ENCODE measurements at regions not wholly inside any gene's neighbourhood (a gene's known extent, or its start where the extent isn't known, plus 50 kb on each side); places are given as distances from the start of the nearest gene placed in this dataset.

DNA sequence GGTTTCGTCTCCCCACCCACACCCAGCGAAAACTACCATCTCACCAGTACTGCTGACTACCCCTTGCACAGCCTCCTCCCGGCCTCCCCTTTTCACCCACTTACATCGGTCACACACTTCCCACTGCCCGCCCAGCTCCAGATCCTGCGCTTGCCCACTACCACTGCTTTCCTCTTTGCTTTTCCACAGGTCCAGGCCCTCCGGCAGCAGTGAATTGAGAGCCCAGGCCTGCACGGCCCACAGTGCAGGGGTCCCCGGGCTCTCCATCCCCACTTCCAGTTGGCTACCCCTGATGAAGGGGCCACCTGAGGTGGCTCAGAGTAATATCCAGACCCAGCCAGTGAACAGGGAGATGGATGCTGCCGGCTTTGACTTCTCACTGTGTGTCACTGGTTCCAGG is 120.2 kb upstream of the FSTL4 start:
- Mint-ChIP-seq H3K27ac (no peak overlapping the region), H3K27me3 (peaks cover 14% of the 10 kb centered on the region), H3K4me3 (no peak overlapping the region), H3K4me1 (no peaks in the 10 kb centered on the region), H3K36me3 (no peaks in the 10 kb centered on the region), H3K9me3 (peaks cover 3% of the 10 kb centered on the region)
- POLR2A ChIA-PET, result no interaction called here
- DNase-seq (no peak), ATAC-seq (ENCODE audit: low read depth) (no peak)

DNA sequence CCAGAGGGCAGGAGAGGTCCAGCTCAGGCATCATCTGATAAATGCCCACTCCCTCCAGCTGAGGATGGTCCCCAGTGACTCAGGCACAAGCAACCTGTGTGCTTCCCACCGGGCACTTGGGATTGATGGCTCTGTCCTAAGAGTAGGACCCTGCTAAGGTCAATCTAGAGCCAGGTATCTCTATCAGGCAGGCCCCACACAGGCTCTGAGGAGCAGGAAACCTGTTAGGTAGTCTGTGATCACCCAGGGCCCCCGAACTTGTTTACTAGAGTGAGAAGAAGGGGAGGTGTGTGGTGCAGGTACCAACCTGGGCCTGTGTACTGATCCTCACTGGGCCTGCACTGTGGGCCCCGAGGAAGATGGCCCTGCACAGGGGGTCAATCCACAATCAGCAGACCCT is 119.6 kb upstream of the FSTL4 start:
- Mint-ChIP-seq H3K36me3 (no peaks in the 10 kb centered on the region), H3K4me1 (no peaks in the 10 kb centered on the region), H3K27ac (no peak overlapping the region), H3K27me3 (peaks cover 19% of the 10 kb centered on the region), H3K4me3 (no peak overlapping the region), H3K9me3 (peaks cover 3% of the 10 kb centered on the region)
- ATAC-seq (ENCODE audit: low read depth) (no peak), DNase-seq (no peak)
- POLR2A ChIA-PET, result no interaction called here

GRCh38 chr5:133730866-133731265 is 118.5 kb upstream of the FSTL4 start:
- no peaks in the 10 kb centered on the region for H3K36me3 Mint-ChIP-seq
- no peak overlapping the region for H3K4me3 Mint-ChIP-seq
- POLR2A ChIA-PET, result no interaction called here
- DNase-seq (no peak), ATAC-seq (ENCODE audit: low read depth) (no peak)
- peaks cover 19% of the 10 kb centered on the region for H3K27me3 Mint-ChIP-seq
- no peaks in the 10 kb centered on the region for H3K4me1 Mint-ChIP-seq
- H3K9me3 Mint-ChIP-seq, result peaks cover 3% of the 10 kb centered on the region
- no peak overlapping the region for H3K27ac Mint-ChIP-seq

DNA sequence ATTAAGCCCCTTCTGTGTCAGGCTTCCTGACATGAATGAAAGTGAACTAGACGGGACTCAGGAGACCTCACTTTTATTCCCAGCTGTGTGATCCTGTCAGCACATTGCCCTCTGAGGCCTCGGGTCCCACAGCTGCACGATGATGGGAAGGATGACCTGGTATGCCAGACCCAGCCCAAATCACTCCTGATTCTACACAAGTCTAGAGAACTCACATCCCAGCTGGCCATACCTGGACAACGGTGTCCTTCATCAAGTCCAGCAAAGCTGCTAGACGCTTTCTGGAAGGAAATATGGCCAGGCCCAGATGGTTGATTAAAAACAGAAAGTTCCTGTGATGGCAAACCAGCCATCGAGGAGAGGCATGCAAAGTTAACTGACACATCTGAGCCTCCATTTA is 118.0 kb upstream of the FSTL4 start:
- Mint-ChIP-seq H3K4me3 (no peak overlapping the region), H3K4me1 (no peaks in the 10 kb centered on the region), H3K9me3 (peaks cover 3% of the 10 kb centered on the region), H3K27ac (no peak overlapping the region), H3K36me3 (no peaks in the 10 kb centered on the region), H3K27me3 (peaks cover 19% of the 10 kb centered on the region)
- ATAC-seq (ENCODE audit: low read depth) (no peak), DNase-seq (no peak)
- POLR2A ChIA-PET, result no interaction called here

- ATAC-seq (ENCODE audit: low read depth) (no peak), DNase-seq (no peak)
- Mint-ChIP-seq H3K36me3 (no peaks in the 10 kb centered on the region), H3K4me1 (no peaks in the 10 kb centered on the region), H3K27ac (no peak overlapping the region), H3K27me3 (peaks cover 18% of the 10 kb centered on the region), H3K9me3 (peaks cover 3% of the 10 kb centered on the region), H3K4me3 (no peak overlapping the region)
- POLR2A ChIA-PET, result no interaction called here
Measured at GRCh38 chr5:133729800-133730199, 117.5 kb upstream of the FSTL4 start.

DNA sequence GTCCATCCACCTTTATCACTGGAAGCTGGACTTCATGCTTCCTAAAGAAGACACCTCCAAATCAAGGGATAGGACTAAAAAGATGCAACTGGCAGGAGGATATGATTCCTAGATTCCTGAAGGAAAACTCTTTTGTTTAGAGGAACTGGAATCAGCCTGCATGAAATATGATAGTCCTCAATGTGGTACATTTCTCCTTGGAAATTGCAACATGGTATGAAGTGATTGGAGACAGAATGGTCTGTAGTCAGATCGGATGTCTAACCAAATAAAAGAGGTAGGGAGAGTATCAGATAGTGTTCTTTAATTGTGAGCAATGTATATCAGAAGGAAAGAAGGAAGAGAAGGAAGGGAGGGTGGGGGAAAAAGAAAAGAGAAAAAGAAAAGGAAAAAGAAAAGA is 116.1 kb upstream of the FSTL4 start:
- Mint-ChIP-seq H3K27me3 (peaks cover 15% of the 10 kb centered on the region), H3K4me1 (no peaks in the 10 kb centered on the region), H3K4me3 (no peak overlapping the region), H3K9me3 (peaks cover 3% of the 10 kb centered on the region), H3K36me3 (no peaks in the 10 kb centered on the region), H3K27ac (no peak overlapping the region)
- DNase-seq (no peak), ATAC-seq (ENCODE audit: low read depth) (no peak)
- POLR2A ChIA-PET, result no interaction called here

- Mint-ChIP-seq H3K4me1 (no peaks in the 10 kb centered on the region), H3K9me3 (peaks cover 7% of the 10 kb centered on the region), H3K36me3 (no peaks in the 10 kb centered on the region), H3K27ac (no peak overlapping the region), H3K27me3 (peaks cover 16% of the 10 kb centered on the region), H3K4me3 (no peak overlapping the region)
- no peak for ATAC-seq (ENCODE audit: low read depth)
- no peak for DNase-seq
- POLR2A ChIA-PET, result no interaction called here
Measured at GRCh38 chr5:133727636-133728035, 115.3 kb upstream of the FSTL4 start.

- Mint-ChIP-seq H3K4me1 (no peaks in the 10 kb centered on the region), H3K27ac (no peak overlapping the region), H3K4me3 (no peak overlapping the region), H3K27me3 (peaks cover 23% of the 10 kb centered on the region), H3K9me3 (peaks cover 13% of the 10 kb centered on the region), H3K36me3 (no peaks in the 10 kb centered on the region)
- ATAC-seq (ENCODE audit: low read depth) (no peak), DNase-seq (no peak)
- POLR2A ChIA-PET, result no interaction called here
Measured at GRCh38 chr5:133723651-133724366, 111.5 kb upstream of the FSTL4 start.

GRCh38 chr5:133723126-133723525 is 110.8 kb upstream of the FSTL4 start:
- no peaks in the 10 kb centered on the region for H3K4me1 Mint-ChIP-seq
- peaks cover 23% of the 10 kb centered on the region for H3K27me3 Mint-ChIP-seq
- no peak for ATAC-seq (ENCODE audit: low read depth)
- H3K9me3 Mint-ChIP-seq, result peaks cover 13% of the 10 kb centered on the region
- H3K27ac Mint-ChIP-seq, result no peak overlapping the region
- H3K36me3 Mint-ChIP-seq, result no peaks in the 10 kb centered on the region
- DNase-seq, result no peak
- H3K4me3 Mint-ChIP-seq, result no peak overlapping the region
- POLR2A ChIA-PET, result no interaction called here

- Mint-ChIP-seq H3K4me3 (no peak overlapping the region), H3K36me3 (no peaks in the 10 kb centered on the region), H3K27me3 (peaks cover 17% of the 10 kb centered on the region), H3K4me1 (no peaks in the 10 kb centered on the region), H3K9me3 (peaks cover 13% of the 10 kb centered on the region), H3K27ac (no peak overlapping the region)
- no peak for DNase-seq
- ATAC-seq (ENCODE audit: low read depth), result no peak
- POLR2A ChIA-PET, result no interaction called here
Measured at GRCh38 chr5:133721365-133721764, 109.0 kb upstream of the FSTL4 start.

GRCh38 chr5:133718457-133718856 is 106.1 kb upstream of the FSTL4 start:
- no peak for ATAC-seq (ENCODE audit: low read depth)
- Mint-ChIP-seq H3K27me3 (peaks cover 21% of the 10 kb centered on the region), H3K4me1 (no peaks in the 10 kb centered on the region)

GRCh38 chr5:133716532-133717183 is 104.3 kb upstream of the FSTL4 start:
- ATAC-seq (ENCODE audit: low read depth), result no peak
- Mint-ChIP-seq H3K27me3 (peaks cover 18% of the 10 kb centered on the region), H3K4me1 (no peaks in the 10 kb centered on the region), H3K9me3 (peaks cover 3% of the 10 kb centered on the region), H3K36me3 (no peaks in the 10 kb centered on the region), H3K27ac (no peak overlapping the region), H3K4me3 (no peak overlapping the region)
- DNase-seq, result no peak
- POLR2A ChIA-PET, result no interaction called here

More at GRCh38 chr5:133718457-133718856, 106.1 kb upstream of the FSTL4 start:
- peaks cover 13% of the 10 kb centered on the region for H3K9me3 Mint-ChIP-seq
- DNase-seq, result no peak
- POLR2A ChIA-PET, result no interaction called here
- H3K36me3 Mint-ChIP-seq, result no peaks in the 10 kb centered on the region
- H3K4me3 Mint-ChIP-seq, result no peak overlapping the region
- H3K27ac Mint-ChIP-seq, result no peak overlapping the region

- Mint-ChIP-seq H3K4me1 (no peaks in the 10 kb centered on the region), H3K27ac (no peak overlapping the region), H3K4me3 (no peak overlapping the region), H3K36me3 (no peaks in the 10 kb centered on the region), H3K27me3 (peaks cover 15% of the 10 kb centered on the region), H3K9me3 (peaks cover 3% of the 10 kb centered on the region)
- DNase-seq (no peak), ATAC-seq (ENCODE audit: low read depth) (no peak)
- POLR2A ChIA-PET, result no interaction called here
Measured at GRCh38 chr5:133715616-133716015, 103.3 kb upstream of the FSTL4 start.

DNA sequence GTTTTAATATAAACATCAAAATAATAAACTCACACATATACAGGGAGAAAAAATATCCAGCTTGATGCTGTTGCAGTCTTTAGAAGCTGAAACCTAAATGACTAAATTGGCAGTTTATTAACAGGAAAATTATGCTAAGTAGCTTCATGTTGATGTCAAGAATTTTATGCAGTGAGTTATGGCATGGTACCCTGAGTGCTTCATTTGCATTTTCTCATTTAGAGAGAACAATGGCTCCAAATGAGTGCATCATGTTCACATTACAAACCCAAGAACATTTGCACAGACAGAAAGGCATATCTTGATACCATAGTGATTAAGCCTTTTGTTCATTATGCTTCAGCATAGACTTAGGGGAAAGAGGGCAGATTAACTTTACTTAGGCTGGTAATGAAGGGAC is 102.9 kb upstream of the FSTL4 start:
- H3K4me1 Mint-ChIP-seq, result no peaks in the 10 kb centered on the region
- DNase-seq (no peak), ATAC-seq (ENCODE audit: low read depth) (no peak)
- no peak overlapping the region for H3K4me3 Mint-ChIP-seq
- H3K27ac Mint-ChIP-seq, result no peak overlapping the region
- H3K36me3 Mint-ChIP-seq, result no peaks in the 10 kb centered on the region
- peaks cover 3% of the 10 kb centered on the region for H3K9me3 Mint-ChIP-seq
- peaks cover 13% of the 10 kb centered on the region for H3K27me3 Mint-ChIP-seq
- POLR2A ChIA-PET, result no interaction called here

Data from activated naive CD8-positive, alpha-beta T cell treated with anti-CD3 and anti-CD28 coated beads, Interleukin-2, amount 10 ng/mL, durations not matched to agents 7 days and 5 days (primary cell).